Fibroblast of lung (primary cell): ENCODE measurements at regions not wholly inside any gene's neighbourhood (a gene's known extent, or its start where the extent isn't known, plus 50 kb on each side); places are given as distances from the start of the nearest gene placed in this dataset.

Experiments used
- DNase-seq, 2 donors: peaks; one replicate each; pipeline versions ENCODE4 v3.0.0 to v3.0.0-alpha.2; 2010; ENCODE audit warnings: low read depth in 2 of 2
- H2AFZ ChIP-seq: 2 replicates; pipeline ENCODE4 v1.5.1; 2012; ENCODE audit warnings: low read length, control low read depth, inconsistent platforms
- H3K27ac ChIP-seq: 2 replicates; pipeline ENCODE4 v1.5.1; 2011; ENCODE audit warnings: low read length, control low read depth; ENCODE audit not compliant: insufficient read depth
- H3K27me3 ChIP-seq: 2 replicates; pipeline ENCODE4 v1.5.1; 2011; ENCODE audit warnings: mild to moderate bottlenecking, low read length; ENCODE audit not compliant: control insufficient read depth, insufficient read depth
- H3K36me3 ChIP-seq: 2 replicates; pipeline ENCODE4 v1.5.1; 2011; ENCODE audit warnings: low read length; ENCODE audit not compliant: control insufficient read depth, insufficient read depth
- H3K4me1 ChIP-seq: 2 replicates; pipeline ENCODE4 v1.5.1; 2011; ENCODE audit warnings: low read length; ENCODE audit not compliant: control insufficient read depth, insufficient read depth; ENCODE audit errors: extremely low read depth
- H3K4me2 ChIP-seq: 2 replicates; pipeline ENCODE4 v1.5.1; 2011; ENCODE audit warnings: low read length, control low read depth; ENCODE audit not compliant: insufficient read depth; ENCODE audit errors: extremely low read depth
- H3K4me3 ChIP-seq, 4 experiments: fragments of 200-600 bp in 1 of 4; sonication (generic) in 1 of 4; replicated peaks in 1 of 4; 2 replicates each; pipeline ENCODE4 v1.5.1; 2011 to 2016; ENCODE audit warnings: low read length in 4 of 4, low read depth in 3 of 4, mild to moderate bottlenecking in 3 of 4, control low read depth in 2 of 4, inconsistent platforms in 1 of 4, mixed read lengths in 1 of 4; ENCODE audit not compliant: insufficient read depth in 1 of 4; ENCODE audit errors: control extremely low read depth in 1 of 4
- H3K79me2 ChIP-seq: 2 replicates; pipeline ENCODE4 v1.5.1; 2012; ENCODE audit warnings: mild to moderate bottlenecking, low read length, inconsistent platforms; ENCODE audit not compliant: control insufficient read depth, insufficient read depth
- H3K9ac ChIP-seq: 2 replicates; pipeline ENCODE4 v1.5.1; 2011; ENCODE audit warnings: mild to moderate bottlenecking, low read length, control low read depth; ENCODE audit not compliant: insufficient read depth
- H3K9me3 ChIP-seq: 2 replicates; pipeline ENCODE4 v1.5.1; 2012; ENCODE audit warnings: low read depth, low read length; ENCODE audit not compliant: control insufficient read depth, insufficient read depth
- H4K20me1 ChIP-seq: 2 replicates; pipeline ENCODE4 v1.5.1; 2011; ENCODE audit warnings: low read length; ENCODE audit not compliant: control insufficient read depth, insufficient read depth; ENCODE audit errors: extremely low read depth
- EZH2 ChIP-seq: IDR thresholded peaks from 2 replicates; pipeline ENCODE4 v1.5.1; 2012; ENCODE audit warnings: low read length, control low read depth, mild to moderate bottlenecking; ENCODE audit errors: missing control alignments
- TF ChIP-seq, protein P1 (sequence below), 2 donors: IDR thresholded peaks in 1 of 2; conservative IDR thresholded peaks in 1 of 2; 1 replicate in 1 of 2; 2 replicates in 1 of 2; pipeline ENCODE4 v1.5.1; 2011 to 2012; ENCODE audit warnings: low read length in 2 of 2, control low read depth in 1 of 2, inconsistent platforms in 1 of 2, low read depth in 1 of 2, mild to moderate bottlenecking in 1 of 2

DNA sequence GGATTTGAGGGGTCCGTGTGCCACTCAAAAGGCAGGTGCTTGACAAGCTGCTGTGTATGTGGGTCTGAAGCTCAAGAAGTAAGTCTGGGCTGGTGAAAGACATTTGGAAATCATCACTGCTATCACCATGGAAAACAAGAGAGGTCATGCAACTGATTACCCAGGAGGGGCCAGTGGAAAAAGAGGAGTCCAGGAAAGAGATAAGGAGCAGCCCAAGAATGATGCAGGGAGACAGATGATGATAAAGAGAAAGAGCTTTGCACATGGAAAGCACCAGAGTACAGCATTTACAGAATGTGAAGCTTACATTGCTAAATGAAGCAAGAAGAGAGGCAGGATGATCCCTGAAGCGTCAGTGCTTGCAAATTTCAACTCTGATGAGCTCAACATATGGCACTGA, 203.2 kb downstream of the SETD4 start:
- Histone ChIP-seq H3K27ac (no peak overlapping the region), H3K4me2 (no peak overlapping the region), H3K4me1 (peaks cover 11% of the 10 kb centered on the region), H2AFZ (no peak overlapping the region), H3K36me3 (no peaks in the 10 kb centered on the region), H3K9me3 (no peaks in the 10 kb centered on the region), H3K27me3 (no peaks in the 10 kb centered on the region), H4K20me1 (no peaks in the 10 kb centered on the region), H3K79me2 (no peaks in the 10 kb centered on the region), H3K9ac (no peak overlapping the region), H3K4me3 (no peak overlapping the region)
- TF ChIP-seq, protein P1, sequence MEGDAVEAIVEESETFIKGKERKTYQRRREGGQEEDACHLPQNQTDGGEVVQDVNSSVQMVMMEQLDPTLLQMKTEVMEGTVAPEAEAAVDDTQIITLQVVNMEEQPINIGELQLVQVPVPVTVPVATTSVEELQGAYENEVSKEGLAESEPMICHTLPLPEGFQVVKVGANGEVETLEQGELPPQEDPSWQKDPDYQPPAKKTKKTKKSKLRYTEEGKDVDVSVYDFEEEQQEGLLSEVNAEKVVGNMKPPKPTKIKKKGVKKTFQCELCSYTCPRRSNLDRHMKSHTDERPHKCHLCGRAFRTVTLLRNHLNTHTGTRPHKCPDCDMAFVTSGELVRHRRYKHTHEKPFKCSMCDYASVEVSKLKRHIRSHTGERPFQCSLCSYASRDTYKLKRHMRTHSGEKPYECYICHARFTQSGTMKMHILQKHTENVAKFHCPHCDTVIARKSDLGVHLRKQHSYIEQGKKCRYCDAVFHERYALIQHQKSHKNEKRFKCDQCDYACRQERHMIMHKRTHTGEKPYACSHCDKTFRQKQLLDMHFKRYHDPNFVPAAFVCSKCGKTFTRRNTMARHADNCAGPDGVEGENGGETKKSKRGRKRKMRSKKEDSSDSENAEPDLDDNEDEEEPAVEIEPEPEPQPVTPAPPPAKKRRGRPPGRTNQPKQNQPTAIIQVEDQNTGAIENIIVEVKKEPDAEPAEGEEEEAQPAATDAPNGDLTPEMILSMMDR (conservative IDR thresholded peaks at IDR 0.05 in 1 of 2, IDR thresholded peaks at IDR 0.05 in 1 of 2; ENCODE audit: low read depth in 1 of 2, low read length in 2 of 2): no peak
- no peak for TF ChIP-seq EZH2
- no peak for DNase-seq

DNA sequence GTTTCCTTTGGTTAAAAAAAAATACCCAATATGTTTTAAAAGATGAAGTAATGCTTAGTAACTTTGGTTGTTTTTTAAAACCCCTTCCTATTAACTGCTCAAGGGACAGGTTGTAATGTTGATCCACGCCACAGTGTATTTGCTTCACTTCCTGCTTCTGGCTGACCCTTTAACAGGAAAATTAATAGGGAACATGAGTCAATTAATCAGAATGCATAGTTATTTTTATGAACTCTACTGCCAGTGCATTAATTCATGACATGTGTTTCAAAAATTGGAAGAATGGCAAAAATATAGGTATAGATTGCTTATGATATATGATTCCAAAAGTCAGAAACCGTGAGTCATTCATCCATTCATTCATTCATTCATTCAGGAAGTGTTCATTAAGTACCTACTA, 204.8 kb downstream of the SETD4 start:
- Histone ChIP-seq H4K20me1 (no peaks in the 10 kb centered on the region), H3K4me1 (peaks cover 18% of the 10 kb centered on the region), H3K9me3 (no peaks in the 10 kb centered on the region), H3K36me3 (no peaks in the 10 kb centered on the region), H3K79me2 (no peaks in the 10 kb centered on the region), H3K4me2 (no peak overlapping the region), H3K27me3 (no peaks in the 10 kb centered on the region), H3K27ac (no peak overlapping the region), H3K9ac (no peak overlapping the region), H3K4me3 (no peak overlapping the region), H2AFZ (no peak overlapping the region)
- DNase-seq: no peak
- TF ChIP-seq, protein P1 (conservative IDR thresholded peaks at IDR 0.05 in 1 of 2, IDR thresholded peaks at IDR 0.05 in 1 of 2; ENCODE audit: low read depth in 1 of 2, low read length in 2 of 2): no peak
- no peak for TF ChIP-seq EZH2

DNA sequence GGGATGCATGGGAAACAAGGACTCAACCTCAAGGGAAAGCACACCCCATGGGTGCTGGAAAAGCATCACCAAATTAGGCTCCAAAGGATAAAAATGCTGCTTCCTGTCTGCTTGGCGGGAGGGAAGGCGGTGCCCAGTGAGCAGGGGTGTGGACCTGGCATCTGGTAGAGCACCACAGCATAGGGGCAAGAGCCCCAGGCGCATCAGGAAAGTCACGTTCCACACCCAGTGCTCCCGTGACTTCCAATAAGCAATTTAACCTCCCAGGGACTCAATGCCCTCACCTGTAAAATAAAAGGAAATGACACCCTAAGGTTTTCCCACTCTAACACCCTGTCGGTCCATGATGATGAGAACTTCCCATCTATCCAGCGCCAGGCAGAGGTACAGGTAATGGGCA, 206.0 kb downstream of the SETD4 start:
- no peaks in the 10 kb centered on the region for H3K36me3 ChIP-seq
- no peak overlapping the region for H3K27ac ChIP-seq
- no peaks in the 10 kb centered on the region for H3K79me2 ChIP-seq
- TF ChIP-seq EZH2: no peak
- TF ChIP-seq, protein P1 (conservative IDR thresholded peaks at IDR 0.05 in 1 of 2, IDR thresholded peaks at IDR 0.05 in 1 of 2; ENCODE audit: low read depth in 1 of 2, low read length in 2 of 2): no peak
- H3K27me3 ChIP-seq: no peaks in the 10 kb centered on the region
- no peaks in the 10 kb centered on the region for H4K20me1 ChIP-seq
- H3K9ac ChIP-seq: no peak overlapping the region
- H3K4me2 ChIP-seq: no peak overlapping the region
- H3K4me1 ChIP-seq: peaks cover 22% of the 10 kb centered on the region
- DNase-seq: no peak
- H3K4me3 ChIP-seq: no peak overlapping the region
- H3K9me3 ChIP-seq: no peaks in the 10 kb centered on the region
- H2AFZ ChIP-seq: no peak overlapping the region
